ENCODE measurements at regions not wholly inside any gene's neighbourhood (a gene's known extent, or its start where the extent isn't known, plus 50 kb on each side); places are given as distances from the start of the nearest gene placed in this dataset.

- no peak for DNase-seq
Measured at GRCh38 chr4:41359836-41360213, 103.1 kb downstream of the UCHL1 start.

- peak; percentile 93 for DNase-seq
Measured at GRCh38 chr4:41360214-41360920, 103.6 kb downstream of the UCHL1 start.

DNA sequence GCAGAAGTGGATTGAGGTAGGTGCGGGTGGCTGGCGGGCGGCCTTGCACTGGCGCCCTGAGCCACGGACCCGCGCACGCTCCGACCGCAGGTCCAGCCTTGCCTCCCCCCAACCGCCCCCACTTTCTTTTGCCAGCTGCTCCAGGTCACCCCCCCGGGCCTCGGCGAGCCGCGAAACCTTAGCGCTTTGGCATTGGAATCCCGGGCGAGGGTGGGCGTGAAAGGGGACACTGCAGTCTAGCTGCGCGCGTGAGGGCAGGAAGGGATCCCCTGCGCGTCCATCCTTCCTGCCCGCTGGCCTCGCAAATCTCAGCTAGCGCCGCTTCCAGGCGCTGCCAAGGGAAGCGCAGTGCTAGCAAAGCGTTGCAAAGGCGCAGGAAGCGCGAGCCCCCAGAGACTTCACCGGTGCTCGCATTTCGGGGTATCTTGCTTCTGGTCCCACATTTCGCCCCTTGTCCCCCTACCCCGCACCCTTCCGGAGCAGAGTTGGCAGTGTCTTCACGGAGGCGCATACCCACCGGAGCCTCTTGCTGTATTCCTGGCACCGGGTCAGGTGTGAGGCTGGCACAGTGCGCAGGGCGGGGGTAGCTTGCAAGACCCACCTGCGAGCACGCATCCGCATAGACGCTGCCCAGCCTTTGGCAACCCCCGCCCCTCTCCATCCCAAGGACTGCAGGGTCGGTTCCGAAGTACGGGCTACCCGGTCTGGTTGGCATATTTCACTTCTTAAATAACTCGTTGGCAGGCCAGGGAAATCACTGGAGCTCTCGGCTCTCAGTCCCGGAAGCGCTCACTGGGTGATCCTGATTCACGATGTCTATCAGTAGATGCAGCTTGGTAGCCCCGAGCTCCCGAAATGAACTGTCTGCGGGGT is 104.4 kb downstream of the UCHL1 start:
- DNase-seq = peak; percentile 86

- peak; percentile 56 for DNase-seq
Measured at GRCh38 chr4:41361794-41362526, 105.2 kb downstream of the UCHL1 start.

- DNase-seq = no peak
Measured at GRCh38 chr4:41362621-41363383, 106.1 kb downstream of the UCHL1 start.

DNA sequence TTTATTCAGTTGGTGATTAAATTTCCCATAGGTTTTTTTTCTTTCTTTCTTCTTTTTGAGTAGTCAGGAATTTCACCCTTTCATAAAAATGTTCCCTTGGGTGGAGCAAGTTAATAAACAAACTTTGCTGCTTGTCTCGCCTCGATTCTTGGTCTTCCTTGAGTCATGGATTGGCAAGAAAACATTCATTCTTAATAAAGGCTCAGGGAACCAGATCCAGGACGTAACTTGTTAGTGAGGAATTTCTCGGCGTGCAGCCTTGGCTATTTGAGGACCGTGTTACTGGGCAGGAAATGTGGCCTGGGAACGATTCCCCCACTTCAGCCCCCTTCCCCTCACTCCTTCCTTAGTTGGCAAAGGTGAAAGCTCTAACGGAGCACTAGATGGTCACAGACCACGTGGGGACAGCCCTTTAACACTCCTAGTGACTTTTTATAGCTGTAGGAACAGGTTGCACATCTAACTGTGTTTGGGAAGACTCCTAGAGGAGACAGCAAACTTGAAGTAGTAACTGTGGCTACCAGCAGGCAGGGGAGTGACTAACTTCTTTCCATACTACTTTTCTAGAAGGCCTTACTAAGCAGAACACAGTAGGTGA is 106.8 kb downstream of the UCHL1 start:
- no peak for DNase-seq

GRCh38 chr4:41364876-41365275 is 108.1 kb downstream of the UCHL1 start:
- no peak for DNase-seq

- no peak for DNase-seq
Measured at GRCh38 chr4:41365681-41366080, 109.0 kb downstream of the UCHL1 start.

DNA sequence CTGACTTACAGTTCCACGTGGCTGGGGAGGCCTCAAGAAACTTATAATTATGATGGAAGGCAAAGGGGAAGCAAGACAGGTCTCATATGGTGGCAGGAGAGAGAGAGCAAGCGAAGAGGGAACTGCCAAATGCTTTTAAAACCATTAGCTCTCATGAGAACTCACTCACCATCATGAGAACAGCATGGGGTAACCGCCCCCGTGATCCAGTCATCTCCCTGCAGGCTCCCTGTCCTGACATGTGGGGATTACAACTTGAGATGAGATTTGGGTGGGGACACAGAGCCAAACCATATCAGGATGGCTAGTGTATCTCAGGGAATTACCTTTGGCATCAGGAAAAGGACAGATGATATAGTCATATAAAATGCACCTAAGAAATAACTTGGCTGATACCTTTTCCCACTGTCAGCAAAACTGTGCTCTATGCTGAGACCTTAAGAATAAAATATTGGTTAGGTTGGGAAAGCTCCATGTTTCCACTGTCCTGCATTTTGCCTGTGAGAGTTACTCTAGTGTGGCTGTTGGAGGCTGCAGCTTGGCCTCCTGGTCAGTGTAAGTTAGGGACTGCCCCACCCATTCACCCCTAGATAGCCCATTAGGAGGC is 110.3 kb downstream of the UCHL1 start:
- DNase-seq = no peak

DNA sequence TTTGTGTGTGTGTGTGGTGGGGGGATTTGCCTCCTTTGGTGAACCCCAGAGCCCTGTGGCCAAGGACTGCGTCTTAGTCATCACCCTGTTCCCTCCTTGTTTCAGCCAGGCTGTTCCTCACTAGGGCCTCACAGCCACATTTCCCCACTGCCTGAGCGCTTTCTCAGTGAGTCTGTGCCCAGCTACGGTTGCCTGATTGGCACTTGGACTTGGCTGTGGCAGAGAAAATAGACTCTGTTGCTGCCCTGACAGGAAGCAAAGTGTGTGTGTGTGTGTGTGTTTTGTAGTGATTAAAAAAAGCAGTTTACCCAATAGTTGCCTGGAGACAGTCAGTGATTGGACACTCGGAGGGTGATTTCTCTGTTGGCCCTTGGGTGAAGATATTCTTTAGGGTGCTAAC is 113.0 kb downstream of the UCHL1 start:
- DNase-seq = no peak

DNA sequence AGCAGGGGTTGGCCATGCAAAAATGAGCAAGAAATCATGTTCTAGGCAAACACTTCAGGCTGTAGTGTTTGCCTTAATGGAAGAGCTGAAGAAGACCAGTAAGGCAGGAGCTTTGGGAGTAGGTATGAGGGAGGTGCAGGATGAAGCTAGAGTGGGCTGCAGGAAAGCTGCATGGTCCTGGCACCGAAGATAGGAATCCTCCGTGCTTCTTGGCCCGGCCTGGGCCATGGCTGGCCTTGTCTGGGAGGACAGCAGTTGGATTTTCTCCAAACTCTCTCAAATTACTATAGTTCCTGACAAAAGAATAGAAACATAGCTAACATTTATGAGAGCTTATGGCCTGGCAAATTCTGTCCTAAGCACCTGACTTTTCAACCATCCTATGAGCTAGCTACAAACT is 116.5 kb downstream of the UCHL1 start:
- DNase-seq = no peak

DNA sequence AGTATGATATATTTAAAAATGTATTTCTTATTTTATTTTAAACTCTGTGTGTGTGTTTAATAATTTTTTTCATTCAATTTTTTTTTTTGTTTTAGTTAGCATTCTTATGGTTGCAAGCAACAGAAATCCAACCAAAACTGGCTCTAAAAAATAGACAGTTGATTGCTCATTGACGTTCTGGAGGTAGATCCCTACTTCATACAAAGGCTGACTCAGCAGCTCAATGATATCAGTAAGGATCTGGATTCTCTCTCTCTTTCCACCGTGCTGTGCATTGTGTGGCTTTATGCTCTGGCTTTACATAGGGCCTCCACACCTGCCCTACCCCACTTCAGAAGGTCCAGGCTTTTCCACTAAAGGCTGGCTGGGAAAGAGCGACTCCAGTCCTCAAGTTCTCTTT is 117.8 kb downstream of the UCHL1 start:
- no peak for DNase-seq

DNA sequence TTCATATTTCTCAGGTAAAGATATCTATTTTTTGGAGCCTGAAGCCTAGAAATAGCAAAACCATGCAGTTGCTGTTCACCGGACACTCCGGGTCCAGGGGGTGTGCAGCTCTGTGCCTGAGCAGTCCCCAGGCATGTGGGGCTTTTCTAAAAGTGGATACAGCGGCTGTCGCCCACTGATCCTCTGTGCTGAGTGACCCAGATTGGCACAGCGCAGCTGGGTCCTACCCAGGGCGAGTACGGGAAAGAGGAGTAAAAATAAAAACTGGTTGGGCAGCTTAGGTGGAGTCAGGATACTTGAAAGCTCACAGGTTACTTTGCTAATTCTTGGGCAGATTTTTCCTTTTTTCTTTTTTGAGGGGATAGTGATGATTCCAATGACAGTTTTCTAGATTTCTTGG is 118.8 kb downstream of the UCHL1 start:
- DNase-seq = no peak

DNA sequence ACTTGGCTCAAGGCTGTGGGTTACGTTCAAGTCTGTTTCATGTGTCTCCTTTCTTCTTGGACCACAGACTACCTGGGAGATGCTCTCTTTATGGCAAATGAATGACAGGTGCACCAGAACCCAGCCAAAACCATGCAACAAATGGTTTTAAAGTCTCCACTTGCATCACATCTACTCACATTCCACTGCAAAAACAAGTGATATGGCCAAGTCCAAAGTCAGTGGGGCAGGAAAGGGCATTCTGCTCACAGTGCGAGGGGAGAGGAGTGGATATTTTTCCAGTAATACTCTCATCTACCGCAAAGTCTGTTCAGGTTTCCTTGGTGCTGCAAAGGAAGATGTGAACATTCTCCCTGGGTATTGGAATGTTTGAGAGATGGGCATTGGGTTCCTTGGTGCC is 120.5 kb downstream of the UCHL1 start:
- DNase-seq = no peak

DNA sequence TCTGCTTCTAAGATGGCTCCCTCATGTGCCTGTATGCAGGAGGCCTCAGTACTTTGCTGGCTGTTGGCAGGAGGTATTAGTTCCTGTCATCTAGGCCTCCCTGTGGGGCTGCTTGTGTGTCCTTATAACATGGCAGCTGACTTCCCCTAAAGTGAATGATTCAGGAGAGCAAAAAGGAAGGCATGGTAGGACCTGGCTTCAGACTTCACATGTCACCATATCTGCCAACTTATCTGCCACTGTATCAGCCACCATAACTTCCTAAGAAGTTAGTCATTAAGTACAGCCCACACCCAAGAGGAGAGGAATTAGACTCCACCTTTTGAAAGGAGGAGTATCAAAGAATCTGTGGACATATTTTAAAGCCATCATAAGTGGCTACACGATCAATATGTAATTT is 122.5 kb downstream of the UCHL1 start:
- no peak for DNase-seq

DNA sequence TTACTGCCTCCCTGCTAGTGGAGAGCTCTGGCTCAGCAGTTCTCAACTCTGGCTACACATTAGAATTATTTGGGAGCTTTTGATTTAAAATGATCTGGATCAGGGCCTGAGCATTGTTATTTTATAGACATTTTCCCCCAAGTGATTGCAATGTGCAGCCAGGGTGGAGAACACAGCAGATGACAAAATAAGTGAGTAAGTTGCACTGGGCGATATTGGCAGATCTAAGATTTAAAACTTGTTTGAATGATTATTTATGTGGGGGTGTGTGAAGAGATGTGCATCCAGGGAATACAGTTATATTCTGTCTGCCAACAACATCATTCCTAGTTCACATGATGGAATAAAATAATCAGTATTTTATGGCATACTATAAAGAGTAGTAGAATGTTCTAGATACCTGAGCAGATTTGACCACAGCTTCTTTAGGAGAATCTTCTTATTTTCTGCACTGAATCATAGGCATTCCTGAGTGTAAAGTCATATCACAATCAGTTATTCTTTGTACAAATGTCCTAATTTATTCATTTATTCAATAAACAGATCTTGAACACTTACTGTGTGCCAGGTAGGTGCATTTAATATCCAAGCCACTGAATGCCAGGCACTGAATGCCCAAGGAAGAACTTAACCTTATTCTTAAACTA is 123.9 kb downstream of the UCHL1 start:
- no peak for DNase-seq

DNA sequence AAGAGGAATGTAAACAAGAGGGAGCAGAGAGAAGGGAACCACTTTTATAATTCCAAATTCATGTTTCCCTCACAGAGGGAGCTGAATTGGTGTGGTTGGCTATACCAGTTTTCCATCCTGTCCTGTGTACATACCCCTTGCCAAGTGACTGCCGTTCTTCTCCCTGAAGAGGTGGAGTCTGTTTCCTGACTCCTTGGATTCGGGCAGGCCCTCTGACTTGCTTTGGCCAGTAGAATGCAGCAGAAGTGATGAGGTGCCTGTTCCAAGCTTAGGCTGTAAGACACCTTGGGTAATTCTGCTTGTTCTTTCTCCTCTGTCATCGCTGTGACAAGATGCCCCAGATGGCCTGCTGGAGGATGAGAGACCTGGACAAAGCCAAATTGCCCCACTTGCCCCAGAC is 124.7 kb downstream of the UCHL1 start:
- no peak for DNase-seq

- DNase-seq = no peak
Measured at GRCh38 chr4:41384992-41385391, 128.3 kb downstream of the UCHL1 start.

DNA sequence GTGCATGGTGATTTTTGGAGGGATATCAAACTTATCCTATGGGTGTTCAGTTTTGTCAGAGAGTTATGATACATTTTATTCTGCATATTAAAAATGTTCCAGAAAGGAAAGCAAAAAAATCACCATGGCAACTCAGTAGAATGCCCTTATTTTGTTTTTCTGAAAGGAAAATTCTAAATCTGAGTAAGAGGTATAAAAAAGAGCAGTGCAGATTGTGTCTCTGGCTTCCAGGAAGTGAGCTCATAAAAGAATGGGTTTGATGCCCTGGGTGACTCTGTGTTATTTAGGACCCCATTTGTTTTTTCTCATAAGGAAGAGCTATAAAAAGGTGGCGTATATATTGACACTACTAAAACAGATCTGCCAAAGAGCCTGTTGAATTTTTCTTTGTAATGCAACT is 128.8 kb downstream of the UCHL1 start:
- no peak for DNase-seq

DNA sequence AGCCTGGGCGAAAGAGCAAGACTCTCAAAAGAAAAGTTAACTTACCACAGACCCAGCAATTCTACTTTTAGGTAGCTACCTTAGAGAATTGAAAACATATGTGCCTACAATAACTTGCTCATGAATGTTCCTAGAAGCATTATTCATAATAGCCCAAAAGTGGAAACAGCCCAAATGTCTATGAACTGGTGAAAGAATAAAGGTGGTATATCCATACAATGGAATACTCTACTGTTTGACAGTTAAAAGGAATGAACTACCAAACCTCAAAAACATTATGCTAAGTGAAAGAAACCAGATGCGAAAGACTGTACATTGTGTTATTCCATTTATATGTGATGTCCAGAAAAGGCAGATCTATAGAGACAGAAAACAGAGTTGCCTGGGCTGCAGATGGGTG is 131.4 kb downstream of the UCHL1 start:
- DNase-seq = no peak

GRCh38 chr4:41389356-41389755 is 132.6 kb downstream of the UCHL1 start:
- no peak for DNase-seq

Data from right kidney (tissue), 1 donor.